GM12878 (cell line): ENCODE measurements at regions not wholly inside any gene's neighbourhood (a gene's known extent, or its start where the extent isn't known, plus 50 kb on each side); places are given as distances from the start of the nearest gene placed in this dataset.
A peak's percentile ranks its signal among the peaks of the same experiment; 100 is the strongest.

ENCODE experiments used
- ATAC-seq: fragments of 200-7000 bp; cut with Tn5 transposase; 3 replicates; pipeline ENCODE4 v1.9.1; 2020; ENCODE audit warnings: mild to moderate bottlenecking, moderate library complexity
- BruUV-seq: library from RNA; stranded (reverse); fragments of 400-500 nt; replicated peaks from 2 replicates; lab custom pipeline; 2021; lab: Mats Ljungman, UMichigan
- CTCF ChIA-PET: fragments of 300-600 bp; sonication (Branson Sonifier 250); formaldehyde crosslinking; extraction: SDS; loops from one replicate; lab custom pipeline; 2021; ENCODE audit warnings: inconsistent platforms; lab: Yijun Ruan, JAX
- POLR2A ChIA-PET: fragments of 350-600 bp; formaldehyde crosslinking; extraction: SDS; loops from one replicate; lab custom pipeline; 2021; ENCODE audit warnings: inconsistent platforms; lab: Charles Lee
- RAD21 ChIA-PET: fragments of 300-600 bp; sonication (Branson Sonifier 250); formaldehyde crosslinking; loops from one replicate; lab custom pipeline; 2023; ENCODE audit warnings: antibody characterized with exemption; ENCODE audit not compliant: unreplicated experiment; lab: Charles Lee
- SMC1A ChIA-PET: fragments of 300-600 bp; sonication (Branson Sonifier 250); formaldehyde crosslinking; loops from one replicate; lab custom pipeline; 2023; ENCODE audit not compliant: unreplicated experiment, uncharacterized antibody; lab: Charles Lee
- DNase-seq: peaks from one replicate; pipeline ENCODE4 v3.0.0-alpha.2; 2011; ENCODE audit warnings: low read depth, low spot score
- FAIRE-seq: peaks from 3 replicates; lab custom pipeline; 2011; peaks lifted over from hg19 to GRCh38; lab: Jason Lieb, UNC
- H2AFZ ChIP-seq: 2 replicates; pipeline ENCODE4 v1.6.0; 2011; ENCODE audit warnings: low read depth, low read length, control low read depth; ENCODE audit not compliant: control insufficient read depth
- H3K27ac ChIP-seq: 2 replicates; pipeline ENCODE4 v1.5.1; 2011; ENCODE audit warnings: control low read depth; ENCODE audit not compliant: control insufficient read depth, insufficient read depth
- H3K27me3 ChIP-seq, 2 experiments: replicated peaks in 1 of 2; 2 replicates each; pipeline versions ENCODE4 v1.6.0 to v1.6.1; 2011; ENCODE audit warnings: low read length in 1 of 2; ENCODE audit not compliant: control insufficient read depth in 2 of 2, insufficient read depth in 2 of 2
- H3K36me3 ChIP-seq, 2 experiments: 2 replicates each; pipeline ENCODE4 v1.5.1; 2011; ENCODE audit warnings: low read length in 1 of 2; ENCODE audit not compliant: control insufficient read depth in 2 of 2, insufficient read depth in 2 of 2
- H3K4me1 ChIP-seq: 2 replicates; pipeline ENCODE4 v1.6.1; 2011; ENCODE audit warnings: mild to moderate bottlenecking, low read length, moderate library complexity, mixed read lengths; ENCODE audit not compliant: control insufficient read depth, insufficient read depth
- H3K4me2 ChIP-seq: 2 replicates; pipeline ENCODE4 v1.6.0; 2011; ENCODE audit warnings: control low read depth; ENCODE audit not compliant: control insufficient read depth, insufficient read depth
- H3K4me3 ChIP-seq: fragments of 200-600 bp; sonication (generic); 2 replicates; pipeline ENCODE4 v1.5.1; 2016
- H3K79me2 ChIP-seq: 2 replicates; pipeline ENCODE4 v1.6.0; 2011; ENCODE audit warnings: low read length; ENCODE audit not compliant: control insufficient read depth, insufficient read depth
- H3K9ac ChIP-seq: 2 replicates; pipeline ENCODE4 v1.8.0; 2011; ENCODE audit warnings: low read length, control low read depth, mixed read lengths; ENCODE audit not compliant: control insufficient read depth, insufficient read depth
- H3K9me3 ChIP-seq: replicated peaks from 3 replicates; pipeline ENCODE4 v1.5.1; 2011; ENCODE audit warnings: mild to moderate bottlenecking, low read length; ENCODE audit not compliant: control insufficient read depth, insufficient read depth
- H4K20me1 ChIP-seq: 2 replicates; pipeline ENCODE4 v1.6.0; 2011; ENCODE audit not compliant: control insufficient read depth, insufficient read depth
- BCL3 ChIP-seq: IDR thresholded peaks from 2 replicates; pipeline ENCODE4 v1.6.1; 2011; ENCODE audit warnings: borderline replicate concordance, low read depth, mild to moderate bottlenecking, moderate library complexity, low read length; ENCODE audit not compliant: insufficient read depth, poor library complexity, severe bottlenecking
- ESRRA ChIP-seq: IDR thresholded peaks from 2 replicates; pipeline ENCODE4 v1.6.1; 2012; ENCODE audit warnings: mild to moderate bottlenecking, low read length, improper control_type of control experiment
- HDGF ChIP-seq: fragments of 450-650 bp; IDR thresholded peaks from 2 replicates; pipeline ENCODE4 v1.6.1; 2016; ENCODE audit warnings: antibody characterized with exemption
- IKZF2 ChIP-seq, 2 experiments: fragments of 450-650 bp; IDR thresholded peaks; 2 replicates each; pipeline ENCODE4 v1.6.1; 2017; ENCODE audit warnings: mild to moderate bottlenecking in 2 of 2, moderate library complexity in 2 of 2
- MLLT1 ChIP-seq: fragments of 450-650 bp; IDR thresholded peaks from 2 replicates; pipeline ENCODE4 v1.6.1; 2016; ENCODE audit warnings: mild to moderate bottlenecking
- MTA2 ChIP-seq: fragments of 450-650 bp; IDR thresholded peaks from 2 replicates; pipeline ENCODE4 v1.6.1; 2016; ENCODE audit warnings: low read depth, mild to moderate bottlenecking, moderate library complexity
- MYC ChIP-seq: IDR thresholded peaks from 2 replicates; pipeline ENCODE4 v1.6.1; 2011; ENCODE audit warnings: mild to moderate bottlenecking, low read length, moderate library complexity, inconsistent platforms; ENCODE audit not compliant: insufficient read depth, insufficient replicate concordance, insufficient read length, severe bottlenecking
- PAX5 ChIP-seq: IDR thresholded peaks from 2 replicates; pipeline ENCODE4 v1.6.1; 2011; ENCODE audit warnings: low read depth, low read length, borderline replicate concordance
- RB1 ChIP-seq: fragments of 450-650 bp; formaldehyde crosslinking; IDR thresholded peaks from 2 replicates; pipeline ENCODE4 v1.6.1; 2017; ENCODE audit warnings: mild to moderate bottlenecking, borderline replicate concordance
- SMC3 ChIP-seq: IDR thresholded peaks from 2 replicates; pipeline ENCODE4 v1.6.1; 2011; ENCODE audit warnings: low read length, improper control_type of control experiment, borderline replicate concordance
- SRF ChIP-seq, 2 experiments: IDR thresholded peaks; 2 replicates each; pipeline ENCODE4 v1.6.1; 2011; ENCODE audit warnings: low read depth in 2 of 2, low read length in 2 of 2, mild to moderate bottlenecking in 1 of 2, moderate library complexity in 1 of 2
- SUZ12 ChIP-seq: fragments of 200-600 bp; sonication (generic); IDR thresholded peaks from one replicate; pipeline ENCODE4 v1.6.1; 2018; ENCODE audit warnings: antibody characterized with exemption, mild to moderate bottlenecking; ENCODE audit not compliant: unreplicated experiment
- ZBED1 ChIP-seq: IDR thresholded peaks from 2 replicates; pipeline ENCODE4 v1.6.1; 2016; ENCODE audit warnings: borderline replicate concordance
- ZBTB40 ChIP-seq: fragments of 450-650 bp; IDR thresholded peaks from 2 replicates; pipeline ENCODE4 v1.6.1; 2016; ENCODE audit warnings: mild to moderate bottlenecking, moderate library complexity, borderline replicate concordance
- ZNF207 ChIP-seq: fragments of 450-650 bp; IDR thresholded peaks from 2 replicates; pipeline ENCODE4 v1.6.1; 2014; ENCODE audit warnings: antibody characterized with exemption, mild to moderate bottlenecking, borderline replicate concordance
- ZNF24 ChIP-seq: fragments of 450-650 bp; IDR thresholded peaks from 2 replicates; pipeline ENCODE4 v1.6.1; 2017; ENCODE audit warnings: antibody characterized with exemption, mild to moderate bottlenecking
- ZSCAN29 ChIP-seq: fragments of 450-650 bp; IDR thresholded peaks from 2 replicates; pipeline ENCODE4 v1.6.1; 2017; ENCODE audit warnings: mild to moderate bottlenecking, moderate library complexity
- WGBS: methylation state at CpG from one replicate; pipeline ENCODE4 v1.1.6; 2016; ENCODE audit warnings: low lambda C conversion rate; ENCODE audit not compliant: insufficient replicate concordance, insufficient coverage; ENCODE audit errors: missing lambda C conversion rate; 5-methylcytosine and 5-hydroxymethylcytosine counted together
- in situ Hi-C: fragments of 300-500 bp; cut with MboI; formaldehyde crosslinking; loops from 9 replicates; pipeline ENCODE4 v1.14.3; 2018; ENCODE audit warnings: mixed read lengths
- intact Hi-C: fragments of 100-400 bp; cut with micrococcal nuclease; formaldehyde crosslinking; loops from one replicate; pipeline ENCODE4 v1.14.2; 2022; ENCODE audit not compliant: unreplicated experiment

GRCh38 chr10:89959433-89960110, 258.2 kb downstream of the KIF20B start:
- intact Hi-C loops = loop anchor here (1.0 to 10.0 kb wide), 5 partner anchors 88 to 905 kb away; no protein-coding TSS in a partner anchor
- peak; percentile 57 for DNase-seq
- ChIA-PET POLR2A (no interaction called here), SMC1A (interaction anchor here (0.8 to 1.8 kb wide), 7 partner anchors 23 to 174 kb away, joined by 3 to 6 read pairs (median 4); no protein-coding TSS in a partner anchor), CTCF (interaction anchor here (0.7 to 4.8 kb wide), 7 partner anchors 9 to 129 kb away, joined by 3 to 28 read pairs (median 3); no protein-coding TSS in a partner anchor), RAD21 (interaction anchor here (1.2 to 1.6 kb wide), 2 partner anchors 128 to 170 kb away, joined by 3 to 6 read pairs; no protein-coding TSS in a partner anchor)
- Histone ChIP-seq H3K27me3 (no peaks in the 10 kb centered on the region), H3K4me1 (no peaks in the 10 kb centered on the region), H3K27ac (no peak overlapping the region), H3K4me3 (no peak overlapping the region), H3K79me2 (no peaks in the 10 kb centered on the region), H3K9me3 (no peaks in the 10 kb centered on the region; the same call in 1 of the 3 replicates), H3K36me3 (no peaks in the 10 kb centered on the region), H2AFZ (no peak overlapping the region; the same call in 1 of the 2 replicates), H3K9ac (no peak overlapping the region), H4K20me1 (no peaks in the 10 kb centered on the region), H3K4me2 (no peak overlapping the region)
- peak; percentile 57 for FAIRE-seq
- no TSS peak for BruUV-seq
- in situ Hi-C loops = no loop called here
- 4% methylated on average over 7 of the region's 7 CpGs for WGBS
- peak; percentile 90 for ATAC-seq
- TF ChIP-seq BCL3 (no peak), SMC3 (no peak), IKZF2 (IDR thresholded peaks at IDR 0.05) (peak; percentile 85 to 90), ESRRA (no peak), SRF (IDR thresholded peaks at IDR 0.05; ENCODE audit: low read depth in 2 of 2, low read length in 2 of 2) (no peak), HDGF (no peak), ZNF24 (0 out of 2 replicates have a peak, but pooled peaks have one; percentile 32), ZNF207 (no peak), RB1 (no peak), ZBTB40 (no peak), MTA2 (peak; percentile 99), MYC (no peak), ZSCAN29 (no peak), ZBED1 (peak; percentile 63; the same call in 1 of the 2 replicates), SUZ12 (no peak), PAX5 (0 out of 2 replicates have a peak, but pooled peaks have one; percentile 25), MLLT1 (no peak)
